Parathyroid adenoma (tissue), 2 donors: ENCODE measurements at regions not wholly inside any gene's neighbourhood (a gene's known extent, or its start where the extent isn't known, plus 50 kb on each side); places are given as distances from the start of the nearest gene placed in this dataset.

Experiments used
- H2AFZ ChIP-seq: fragments of 300-600 bp; sonication (generic); one replicate; pipeline ENCODE4 v1.7.0; 2017; ENCODE audit warnings: antibody characterized with exemption, mild to moderate bottlenecking
- H3K27ac ChIP-seq: fragments of 300-600 bp; sonication (generic); one replicate; pipeline ENCODE4 v1.7.0; 2017
- H3K27me3 ChIP-seq: fragments of 300-600 bp; sonication (generic); one replicate; pipeline ENCODE4 v1.7.0; 2017; ENCODE audit warnings: low read length; ENCODE audit not compliant: control insufficient read depth, insufficient read depth
- H3K36me3 ChIP-seq: fragments of 300-600 bp; sonication (generic); one replicate; pipeline ENCODE4 v1.7.0; 2017; ENCODE audit warnings: low read length; ENCODE audit not compliant: control insufficient read depth, insufficient read depth
- H3K4me1 ChIP-seq: fragments of 300-600 bp; sonication (generic); one replicate; pipeline ENCODE4 v1.7.0; 2017; ENCODE audit warnings: control low read depth
- H3K4me2 ChIP-seq: fragments of 300-600 bp; sonication (generic); one replicate; pipeline ENCODE4 v1.7.0; 2017; ENCODE audit warnings: low read length
- H3K4me3 ChIP-seq: fragments of 300-600 bp; sonication (generic); one replicate; pipeline ENCODE4 v1.7.0; 2017; ENCODE audit warnings: low read depth, low read length
- H3K79me2 ChIP-seq: fragments of 300-600 bp; sonication (generic); one replicate; pipeline ENCODE4 v1.7.0; 2017; ENCODE audit warnings: control low read depth
- H3K9ac ChIP-seq: fragments of 300-600 bp; sonication (generic); one replicate; pipeline ENCODE4 v1.7.0; 2017; ENCODE audit warnings: mild to moderate bottlenecking
- H3K9me3 ChIP-seq: fragments of 300-600 bp; sonication (generic); one replicate; pipeline ENCODE4 v1.7.0; 2017; ENCODE audit warnings: low read length; ENCODE audit not compliant: control insufficient read depth
- TF ChIP-seq, protein P1 (sequence below): fragments of 300-600 bp; sonication (generic); IDR thresholded peaks from one replicate; pipeline ENCODE4 v1.7.0; 2017; ENCODE audit warnings: antibody characterized with exemption, mild to moderate bottlenecking
- donor health status: primary hyperparathyroidism.

DNA sequence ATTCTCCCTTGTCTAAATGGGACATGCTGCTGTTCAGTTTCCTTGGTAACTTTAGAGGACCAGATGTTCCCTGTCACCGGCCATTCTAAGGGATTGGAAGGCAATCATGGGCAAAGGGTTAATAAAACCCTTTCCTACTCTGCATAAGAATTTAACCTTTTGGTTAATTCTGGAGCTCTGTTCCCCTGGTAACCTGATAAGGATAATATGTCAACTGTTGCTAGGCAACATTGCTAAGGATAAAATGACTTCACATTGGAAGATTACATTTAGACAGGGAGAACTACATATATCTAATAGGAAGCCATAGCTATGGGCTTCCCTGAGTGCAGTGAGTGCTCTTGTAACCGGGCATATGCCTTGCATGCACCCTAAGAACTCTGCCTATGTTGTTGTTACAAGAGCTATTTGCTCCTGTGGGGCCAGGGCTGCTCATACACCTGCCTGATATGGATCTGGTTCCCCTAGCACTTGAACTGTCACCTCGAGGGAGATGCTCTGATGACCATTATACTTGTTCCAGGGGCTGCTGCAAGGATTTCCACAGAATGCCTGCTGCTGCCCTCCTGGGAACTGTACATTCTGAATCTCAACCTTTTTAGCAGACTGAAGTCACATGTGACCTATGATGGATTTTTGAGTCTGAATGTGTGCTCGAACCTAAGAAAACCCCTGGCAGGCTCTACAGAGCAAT is 326.3 kb upstream of the PDZRN3 start:
- no peak overlapping the region for H3K4me2 ChIP-seq
- H3K27ac ChIP-seq, result no peak overlapping the region
- TF ChIP-seq, protein P1, sequence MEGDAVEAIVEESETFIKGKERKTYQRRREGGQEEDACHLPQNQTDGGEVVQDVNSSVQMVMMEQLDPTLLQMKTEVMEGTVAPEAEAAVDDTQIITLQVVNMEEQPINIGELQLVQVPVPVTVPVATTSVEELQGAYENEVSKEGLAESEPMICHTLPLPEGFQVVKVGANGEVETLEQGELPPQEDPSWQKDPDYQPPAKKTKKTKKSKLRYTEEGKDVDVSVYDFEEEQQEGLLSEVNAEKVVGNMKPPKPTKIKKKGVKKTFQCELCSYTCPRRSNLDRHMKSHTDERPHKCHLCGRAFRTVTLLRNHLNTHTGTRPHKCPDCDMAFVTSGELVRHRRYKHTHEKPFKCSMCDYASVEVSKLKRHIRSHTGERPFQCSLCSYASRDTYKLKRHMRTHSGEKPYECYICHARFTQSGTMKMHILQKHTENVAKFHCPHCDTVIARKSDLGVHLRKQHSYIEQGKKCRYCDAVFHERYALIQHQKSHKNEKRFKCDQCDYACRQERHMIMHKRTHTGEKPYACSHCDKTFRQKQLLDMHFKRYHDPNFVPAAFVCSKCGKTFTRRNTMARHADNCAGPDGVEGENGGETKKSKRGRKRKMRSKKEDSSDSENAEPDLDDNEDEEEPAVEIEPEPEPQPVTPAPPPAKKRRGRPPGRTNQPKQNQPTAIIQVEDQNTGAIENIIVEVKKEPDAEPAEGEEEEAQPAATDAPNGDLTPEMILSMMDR, result no peak
- H3K4me3 ChIP-seq, result no peak overlapping the region
- no peaks in the 10 kb centered on the region for H3K27me3 ChIP-seq
- no peaks in the 10 kb centered on the region for H3K9me3 ChIP-seq
- no peak overlapping the region for H2AFZ ChIP-seq
- H3K9ac ChIP-seq, result no peak overlapping the region
- H3K4me1 ChIP-seq, result no peaks in the 10 kb centered on the region
- H3K79me2 ChIP-seq, result no peaks in the 10 kb centered on the region
- H3K36me3 ChIP-seq, result no peaks in the 10 kb centered on the region

DNA sequence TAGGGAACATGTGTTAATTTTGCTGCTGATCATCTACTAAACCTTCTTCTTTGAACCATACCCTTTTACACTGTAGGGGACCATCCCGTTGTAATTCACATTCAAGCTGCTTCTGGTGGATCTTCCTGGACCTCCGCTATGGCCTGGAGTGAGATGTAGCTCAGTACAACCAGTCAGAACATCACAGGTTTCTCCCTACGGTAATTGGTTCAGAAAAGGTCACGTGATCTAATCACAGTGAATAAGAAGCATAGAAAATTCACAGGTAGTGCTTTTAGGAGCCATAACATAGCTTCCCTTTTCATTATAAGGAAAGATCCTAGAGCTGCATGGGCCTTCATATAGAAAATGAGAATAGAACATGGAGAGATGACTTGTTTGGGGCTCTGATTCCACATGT is 320.8 kb upstream of the PDZRN3 start:
- H3K79me2 ChIP-seq, result no peaks in the 10 kb centered on the region
- TF ChIP-seq, protein P1, result no peak
- H3K4me2 ChIP-seq, result no peak overlapping the region

DNA sequence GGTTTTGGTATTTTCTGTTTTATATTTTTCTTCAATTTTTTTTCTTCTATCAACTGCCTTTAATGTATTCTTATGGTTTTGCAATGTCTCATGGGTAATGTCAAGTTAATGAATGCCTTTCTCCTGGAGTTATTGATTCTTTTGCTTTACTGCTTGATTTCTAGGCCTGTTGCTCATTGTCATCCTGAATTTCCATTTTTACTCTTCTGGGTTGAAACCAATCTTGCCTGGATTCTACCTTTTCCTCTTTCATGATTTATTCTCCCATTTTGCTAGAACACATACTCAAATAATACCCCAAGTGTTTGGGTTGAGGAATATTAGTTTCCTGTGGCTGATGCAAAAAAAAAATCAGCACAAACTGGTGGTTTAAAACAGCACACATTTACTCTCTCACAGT is 315.2 kb upstream of the PDZRN3 start:
- no peak overlapping the region for H2AFZ ChIP-seq
- no peaks in the 10 kb centered on the region for H3K36me3 ChIP-seq
- TF ChIP-seq, protein P1, result no peak
- no peaks in the 10 kb centered on the region for H3K27me3 ChIP-seq
- no peaks in the 10 kb centered on the region for H3K79me2 ChIP-seq
- H3K4me1 ChIP-seq, result no peaks in the 10 kb centered on the region
- no peak overlapping the region for H3K27ac ChIP-seq
- H3K9me3 ChIP-seq, result no peaks in the 10 kb centered on the region
- H3K4me3 ChIP-seq, result no peak overlapping the region
- no peak overlapping the region for H3K4me2 ChIP-seq
- H3K9ac ChIP-seq, result no peak overlapping the region

More for the DNA sequence above, 320.8 kb upstream of the PDZRN3 start:
- Histone ChIP-seq H2AFZ (no peak overlapping the region), H3K27ac (no peak overlapping the region), H3K9me3 (no peaks in the 10 kb centered on the region), H3K4me1 (no peaks in the 10 kb centered on the region), H3K9ac (no peak overlapping the region), H3K27me3 (no peaks in the 10 kb centered on the region), H3K36me3 (no peaks in the 10 kb centered on the region), H3K4me3 (no peak overlapping the region)

DNA sequence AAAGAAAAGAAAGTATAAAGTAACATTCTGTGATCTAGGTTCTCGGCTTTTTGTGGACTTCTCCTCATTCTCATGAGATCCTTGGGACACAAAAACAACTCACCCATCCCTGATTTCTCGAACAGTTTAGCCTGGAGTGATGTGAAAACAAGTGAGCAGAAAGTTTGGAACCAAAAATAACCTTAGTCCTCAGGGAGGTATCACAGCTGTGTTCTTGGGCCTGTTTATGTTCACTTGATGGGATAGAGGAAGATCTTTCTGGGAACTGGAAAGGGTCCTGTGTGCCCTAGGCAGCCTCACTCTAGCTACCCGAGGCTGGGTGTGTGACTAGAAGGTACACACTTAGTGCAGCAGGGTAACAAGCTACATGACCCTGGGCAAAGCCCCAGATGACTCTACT is 308.8 kb upstream of the PDZRN3 start:
- H3K27me3 ChIP-seq, result no peaks in the 10 kb centered on the region
- no peaks in the 10 kb centered on the region for H3K36me3 ChIP-seq
- no peak overlapping the region for H3K4me3 ChIP-seq
- no peak overlapping the region for H3K4me2 ChIP-seq
- H3K9me3 ChIP-seq, result no peaks in the 10 kb centered on the region
- no peak overlapping the region for H3K27ac ChIP-seq
- TF ChIP-seq, protein P1, result no peak
- H3K79me2 ChIP-seq, result no peaks in the 10 kb centered on the region
- H2AFZ ChIP-seq, result no peak overlapping the region
- no peak overlapping the region for H3K9ac ChIP-seq
- no peaks in the 10 kb centered on the region for H3K4me1 ChIP-seq

DNA sequence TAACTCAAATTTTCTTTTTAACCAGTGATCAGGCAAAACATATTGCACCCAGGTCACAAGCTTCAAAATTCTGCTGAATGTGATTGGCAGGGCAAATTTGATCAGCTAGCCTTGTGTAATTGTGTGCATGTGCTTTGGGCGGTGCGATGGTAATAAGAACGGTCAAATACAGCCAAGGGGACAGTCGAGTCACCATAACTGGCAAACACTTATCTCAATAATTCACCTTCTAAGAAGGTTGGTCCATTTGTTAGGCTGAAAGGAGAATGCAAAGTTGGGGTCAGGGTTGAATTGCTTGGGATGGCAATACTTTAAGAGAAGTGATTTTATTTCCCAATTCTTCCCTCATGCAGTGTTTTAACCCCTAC is 302.4 kb upstream of the PDZRN3 start:
- no peaks in the 10 kb centered on the region for H3K36me3 ChIP-seq
- H3K9me3 ChIP-seq, result no peaks in the 10 kb centered on the region
- no peak overlapping the region for H3K4me2 ChIP-seq
- no peaks in the 10 kb centered on the region for H3K27me3 ChIP-seq
- no peaks in the 10 kb centered on the region for H3K79me2 ChIP-seq
- no peak overlapping the region for H3K4me3 ChIP-seq
- H3K9ac ChIP-seq, result no peak overlapping the region
- H2AFZ ChIP-seq, result no peak overlapping the region
- H3K27ac ChIP-seq, result no peak overlapping the region
- TF ChIP-seq, protein P1, result no peak
- H3K4me1 ChIP-seq, result no peaks in the 10 kb centered on the region
